ENCODE measurements at regions not wholly inside any gene's neighbourhood (a gene's known extent, or its start where the extent isn't known, plus 50 kb on each side); places are given as distances from the start of the nearest gene placed in this dataset.
"Not testable (repeated sequence)": the region's sequence is repeated elsewhere in the genome, so short reads cannot be mapped to it uniquely, and the experiment has no call there.

DNA sequence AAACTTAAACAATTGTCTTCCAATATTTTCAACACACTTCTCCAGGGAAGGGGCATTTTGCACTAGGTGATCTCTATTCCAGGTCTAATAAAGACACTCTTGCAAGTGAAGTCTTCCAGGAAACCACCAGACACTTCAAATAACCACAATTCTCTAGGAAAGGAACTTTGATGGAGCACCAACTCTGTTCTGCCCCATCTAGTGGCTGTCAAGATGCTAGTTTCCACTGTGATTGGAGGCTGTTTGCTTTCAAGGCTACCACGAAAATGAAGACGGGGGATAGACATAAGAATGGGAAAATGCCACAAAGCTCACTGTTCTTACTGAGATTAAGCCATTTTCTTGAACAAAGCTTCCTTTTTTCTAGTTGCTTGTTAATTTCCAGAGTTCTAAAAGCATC, 100.6 kb upstream of the F9 start:
- no peak for DNase-seq
- 25% methylated on average over 2 of the region's 2 CpGs; no CpG with 5 or more reads in 1 of the 2 donors for WGBS, 2 donors (ENCODE audit: low coverage in 1 of 2)
- in situ Hi-C loops (cut with MboI; ENCODE audit: low pct_ligation_motif_present in 1 of 4, low pct_unique_long_range_greater_than_20kb in 1 of 4, low sequenced_read_pairs in 3 of 4) = no loop called here
- Histone ChIP-seq H3K27ac (no peak overlapping the region), H3K9me3 (no peaks in the 10 kb centered on the region), H3K4me1 (no peaks in the 10 kb centered on the region), H3K4me3 (no peak overlapping the region), H3K36me3 (no peaks in the 10 kb centered on the region), H3K27me3 (no peaks in the 10 kb centered on the region)
- intact Hi-C loops (cut with DNase I; ENCODE audit: low total_unique reads) = no loop called here
- TF ChIP-seq POLR2AphosphoS5 (IDR thresholded peaks at IDR 0.05) (no peak), POLR2A (IDR thresholded peaks at IDR 0.05) (no peak), EP300 (IDR thresholded peaks at IDR 0.05; ENCODE audit: low read depth) (no peak)
- TF ChIP-seq, protein P1, sequence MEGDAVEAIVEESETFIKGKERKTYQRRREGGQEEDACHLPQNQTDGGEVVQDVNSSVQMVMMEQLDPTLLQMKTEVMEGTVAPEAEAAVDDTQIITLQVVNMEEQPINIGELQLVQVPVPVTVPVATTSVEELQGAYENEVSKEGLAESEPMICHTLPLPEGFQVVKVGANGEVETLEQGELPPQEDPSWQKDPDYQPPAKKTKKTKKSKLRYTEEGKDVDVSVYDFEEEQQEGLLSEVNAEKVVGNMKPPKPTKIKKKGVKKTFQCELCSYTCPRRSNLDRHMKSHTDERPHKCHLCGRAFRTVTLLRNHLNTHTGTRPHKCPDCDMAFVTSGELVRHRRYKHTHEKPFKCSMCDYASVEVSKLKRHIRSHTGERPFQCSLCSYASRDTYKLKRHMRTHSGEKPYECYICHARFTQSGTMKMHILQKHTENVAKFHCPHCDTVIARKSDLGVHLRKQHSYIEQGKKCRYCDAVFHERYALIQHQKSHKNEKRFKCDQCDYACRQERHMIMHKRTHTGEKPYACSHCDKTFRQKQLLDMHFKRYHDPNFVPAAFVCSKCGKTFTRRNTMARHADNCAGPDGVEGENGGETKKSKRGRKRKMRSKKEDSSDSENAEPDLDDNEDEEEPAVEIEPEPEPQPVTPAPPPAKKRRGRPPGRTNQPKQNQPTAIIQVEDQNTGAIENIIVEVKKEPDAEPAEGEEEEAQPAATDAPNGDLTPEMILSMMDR (IDR thresholded peaks at IDR 0.05) = no peak

DNA sequence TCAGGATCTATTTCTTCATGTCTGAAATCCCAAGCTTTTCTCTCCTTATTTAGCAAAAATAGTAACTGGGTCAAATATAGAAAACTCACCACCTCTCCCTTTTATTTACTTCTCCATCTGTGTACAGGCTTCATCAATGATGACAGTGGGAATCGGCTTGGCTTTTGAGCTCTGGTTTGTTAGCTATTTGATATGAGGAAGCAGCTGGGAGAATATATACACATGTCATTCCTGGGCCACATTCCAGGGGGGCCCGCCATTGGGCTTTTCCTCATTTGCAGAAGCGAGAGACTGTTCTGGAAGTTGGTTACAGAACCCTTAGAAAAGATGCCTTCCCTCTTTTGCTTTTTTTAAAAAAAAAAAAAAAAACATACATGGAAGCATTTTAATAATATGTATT, 107.4 kb upstream of the F9 start:
- intact Hi-C loops (cut with DNase I; ENCODE audit: low total_unique reads) = no loop called here
- in situ Hi-C loops (cut with MboI; ENCODE audit: low pct_ligation_motif_present in 1 of 4, low pct_unique_long_range_greater_than_20kb in 1 of 4, low sequenced_read_pairs in 3 of 4) = no loop called here
- no peak for DNase-seq
- no peak overlapping the region for H3K27ac ChIP-seq
- 50% methylated on average over 3 of the region's 3 CpGs; no CpG with 5 or more reads in 1 of the 2 donors for WGBS, 2 donors (ENCODE audit: low coverage in 1 of 2)
- no peaks in the 10 kb centered on the region for H3K4me1 ChIP-seq
- no peaks in the 10 kb centered on the region for H3K9me3 ChIP-seq
- no peaks in the 10 kb centered on the region for H3K36me3 ChIP-seq
- H3K4me3 ChIP-seq = no peak overlapping the region
- TF ChIP-seq, protein P1 (IDR thresholded peaks at IDR 0.05) = no peak
- TF ChIP-seq EP300 (IDR thresholded peaks at IDR 0.05; ENCODE audit: low read depth) (no peak), POLR2AphosphoS5 (IDR thresholded peaks at IDR 0.05) (no peak), POLR2A (IDR thresholded peaks at IDR 0.05) (no peak)
- no peaks in the 10 kb centered on the region for H3K27me3 ChIP-seq

DNA sequence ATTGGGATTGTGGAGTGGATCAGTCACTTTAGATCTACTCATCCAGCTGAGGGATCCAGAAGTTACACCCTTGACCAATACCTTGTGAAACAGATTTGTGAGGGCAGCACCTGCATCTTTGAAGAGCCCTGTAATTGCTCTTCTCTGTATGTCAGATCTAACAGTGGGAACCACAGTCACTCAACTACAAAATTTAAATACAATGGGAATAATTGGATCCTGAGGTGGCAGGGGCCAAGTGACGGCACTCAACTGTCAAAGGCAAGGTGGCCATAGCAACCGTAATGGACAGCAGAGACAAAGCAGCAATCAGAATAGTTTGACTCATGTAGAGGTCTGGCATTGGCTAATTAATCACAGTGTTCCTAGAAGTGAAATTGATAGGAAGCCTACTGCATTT, 132.3 kb upstream of the F9 start:
- H3K4me3 ChIP-seq; H3K36me3 ChIP-seq; H3K4me1 ChIP-seq; H3K27ac ChIP-seq; DNase-seq; H3K9me3 ChIP-seq; in situ Hi-C loops (cut with MboI; ENCODE audit: low pct_ligation_motif_present in 1 of 4, low pct_unique_long_range_greater_than_20kb in 1 of 4, low sequenced_read_pairs in 3 of 4); H3K27me3 ChIP-seq; intact Hi-C loops (cut with DNase I; ENCODE audit: low total_unique reads): not testable (repeated sequence)
- WGBS, 2 donors (ENCODE audit: low coverage in 1 of 2) = 80 to 96% methylated on average over 1 to 2 of the region's 2 CpGs

DNA sequence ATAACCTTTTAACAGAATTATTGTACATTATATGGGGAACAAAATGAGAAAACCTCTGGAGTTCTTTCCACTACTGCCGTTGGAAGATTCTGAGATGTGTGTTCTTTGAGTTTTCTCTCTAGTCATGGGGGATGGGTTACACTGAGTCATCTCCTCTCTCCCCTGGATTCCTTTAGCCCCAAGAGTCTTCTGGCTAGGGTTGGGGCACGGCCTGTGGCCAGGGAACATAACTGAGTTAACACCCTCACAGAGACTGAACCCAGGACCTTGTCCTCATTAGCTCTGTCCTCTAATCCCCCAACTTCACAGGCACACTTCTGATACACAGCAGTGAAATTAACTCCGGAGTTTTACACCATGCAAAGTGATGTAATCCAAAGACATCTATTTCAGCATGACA, 142.3 kb upstream of the F9 start:
- intact Hi-C loops (cut with DNase I; ENCODE audit: low total_unique reads) (no loop called here), in situ Hi-C loops (cut with MboI; ENCODE audit: low pct_ligation_motif_present in 1 of 4, low pct_unique_long_range_greater_than_20kb in 1 of 4, low sequenced_read_pairs in 3 of 4) (no loop called here)
- Histone ChIP-seq H3K9me3 (no peaks in the 10 kb centered on the region), H3K4me1 (no peaks in the 10 kb centered on the region), H3K27ac (no peak overlapping the region), H3K4me3 (no peak overlapping the region), H3K27me3 (no peaks in the 10 kb centered on the region), H3K36me3 (no peaks in the 10 kb centered on the region)
- WGBS, 2 donors (ENCODE audit: low coverage in 1 of 2) = 60% methylated on average over 1 to 3 of the region's 3 CpGs
- DNase-seq = no peak
- TF ChIP-seq EP300 (IDR thresholded peaks at IDR 0.05; ENCODE audit: low read depth) (no peak), POLR2A (IDR thresholded peaks at IDR 0.05) (no peak), POLR2AphosphoS5 (IDR thresholded peaks at IDR 0.05) (no peak)
- TF ChIP-seq, protein P1 (IDR thresholded peaks at IDR 0.05) = no peak

DNA sequence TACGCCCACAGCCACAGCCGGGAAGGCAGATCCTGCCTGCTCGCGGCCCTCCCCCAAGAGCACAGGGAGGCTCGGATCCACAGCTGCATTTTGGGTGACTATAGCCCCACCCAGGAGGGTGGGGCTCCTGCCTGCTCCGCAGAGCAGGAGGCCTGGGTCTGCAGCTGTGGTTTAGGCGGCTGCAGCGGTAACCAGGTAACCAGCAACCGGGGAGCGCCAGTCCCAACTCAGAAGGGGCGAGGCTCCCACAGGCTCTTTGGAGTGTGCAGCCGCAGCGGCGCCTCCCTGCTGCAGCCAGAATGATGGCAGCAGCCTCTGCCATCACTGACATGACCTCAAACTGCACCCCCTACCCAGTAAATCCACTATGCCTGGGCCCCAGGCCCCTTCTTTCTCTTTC, 148.0 kb upstream of the F9 start:
- no peak overlapping the region for H3K4me3 ChIP-seq
- in situ Hi-C loops (cut with MboI; ENCODE audit: low pct_ligation_motif_present in 1 of 4, low pct_unique_long_range_greater_than_20kb in 1 of 4, low sequenced_read_pairs in 3 of 4) = no loop called here
- no peaks in the 10 kb centered on the region for H3K36me3 ChIP-seq
- no peak for TF ChIP-seq POLR2AphosphoS5 (IDR thresholded peaks at IDR 0.05)
- DNase-seq = no peak
- H3K9me3 ChIP-seq = no peaks in the 10 kb centered on the region
- H3K27me3 ChIP-seq = no peaks in the 10 kb centered on the region
- intact Hi-C loops (cut with DNase I; ENCODE audit: low total_unique reads) = no loop called here
- no peaks in the 10 kb centered on the region for H3K4me1 ChIP-seq
- 85% methylated on average over 11 of the region's 14 CpGs; no CpG with 5 or more reads in 1 of the 2 donors for WGBS, 2 donors (ENCODE audit: low coverage in 1 of 2)
- H3K27ac ChIP-seq = no peak overlapping the region

DNA sequence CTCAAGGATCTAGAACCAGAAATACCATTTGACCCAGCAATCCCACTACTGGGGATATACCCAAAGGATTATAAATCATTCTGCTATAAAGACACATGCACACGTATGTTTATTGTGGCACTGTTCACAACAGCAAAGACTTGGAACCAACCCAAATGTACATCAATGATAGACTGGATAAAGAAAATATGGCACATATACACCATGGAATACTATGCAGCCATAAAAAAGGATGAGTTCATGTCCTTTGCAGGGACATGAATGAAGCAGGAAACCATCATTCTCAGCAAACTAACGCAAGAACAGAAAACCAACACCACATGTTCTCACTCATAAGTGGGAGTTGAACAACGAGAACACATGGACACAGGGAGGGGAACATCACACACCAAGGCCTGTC, 154.0 kb upstream of the F9 start:
- 79 to 83% methylated on average over 1 to 3 of the region's 3 CpGs for WGBS, 2 donors (ENCODE audit: low coverage in 1 of 2)
- H3K4me3 ChIP-seq; DNase-seq; H3K9me3 ChIP-seq; H3K27me3 ChIP-seq; H3K4me1 ChIP-seq; H3K27ac ChIP-seq; in situ Hi-C loops (cut with MboI; ENCODE audit: low pct_ligation_motif_present in 1 of 4, low pct_unique_long_range_greater_than_20kb in 1 of 4, low sequenced_read_pairs in 3 of 4); H3K36me3 ChIP-seq; intact Hi-C loops (cut with DNase I; ENCODE audit: low total_unique reads): not testable (repeated sequence)

Data from transverse colon (tissue), 4 donors.